ENCODE measurements at regions not wholly inside any gene's neighbourhood (a gene's known extent, or its start where the extent isn't known, plus 50 kb on each side); places are given as distances from the start of the nearest gene placed in this dataset.

DNA sequence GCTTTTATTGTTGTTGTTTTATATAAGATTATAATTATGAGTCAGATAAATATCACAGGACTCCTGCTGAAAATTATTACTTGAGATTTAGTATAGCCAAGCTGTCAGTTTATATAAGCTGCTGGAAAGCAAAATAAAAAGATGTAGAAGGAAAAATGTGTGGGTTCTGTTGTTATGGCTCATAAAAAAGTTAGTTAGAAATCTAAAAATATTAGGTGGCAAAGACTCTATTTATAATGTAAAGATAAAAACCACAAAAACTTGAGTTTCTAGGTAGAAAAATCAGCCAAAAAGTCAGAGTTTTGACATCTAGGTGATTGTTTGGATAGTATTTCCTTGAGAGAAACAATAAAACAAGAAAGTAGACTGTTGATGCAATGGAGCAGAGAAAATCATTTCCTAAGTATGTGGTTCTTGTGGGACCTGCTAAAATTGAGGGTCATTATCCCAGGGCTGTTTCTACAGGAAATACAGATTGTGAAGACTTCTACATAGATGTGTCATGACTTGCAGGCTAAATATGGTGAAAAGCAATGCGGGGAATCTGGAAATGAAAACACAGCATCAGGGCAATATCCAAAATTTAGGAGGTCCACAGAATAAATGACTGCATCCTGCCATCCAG is 1109.6 kb upstream of the CADM2 start:
- no peaks in the 10 kb centered on the region for H3K36me3 ChIP-seq (ENCODE audit: control insufficient read depth, insufficient read depth, low read length)
- Mint-ChIP-seq H3K27ac (no peak overlapping the region), H3K27me3 (ENCODE audit: low read depth in 2 of 2) (no peaks in the 10 kb centered on the region), H3K4me1 (no peaks in the 10 kb centered on the region), H3K9me3 (peaks cover 9 to 20% of the 10 kb centered on the region in 2 donors), H3K4me3 (no peak overlapping the region), H3K36me3 (peaks cover 8% of the 10 kb centered on the region)
- TF ChIP-seq, protein P1, sequence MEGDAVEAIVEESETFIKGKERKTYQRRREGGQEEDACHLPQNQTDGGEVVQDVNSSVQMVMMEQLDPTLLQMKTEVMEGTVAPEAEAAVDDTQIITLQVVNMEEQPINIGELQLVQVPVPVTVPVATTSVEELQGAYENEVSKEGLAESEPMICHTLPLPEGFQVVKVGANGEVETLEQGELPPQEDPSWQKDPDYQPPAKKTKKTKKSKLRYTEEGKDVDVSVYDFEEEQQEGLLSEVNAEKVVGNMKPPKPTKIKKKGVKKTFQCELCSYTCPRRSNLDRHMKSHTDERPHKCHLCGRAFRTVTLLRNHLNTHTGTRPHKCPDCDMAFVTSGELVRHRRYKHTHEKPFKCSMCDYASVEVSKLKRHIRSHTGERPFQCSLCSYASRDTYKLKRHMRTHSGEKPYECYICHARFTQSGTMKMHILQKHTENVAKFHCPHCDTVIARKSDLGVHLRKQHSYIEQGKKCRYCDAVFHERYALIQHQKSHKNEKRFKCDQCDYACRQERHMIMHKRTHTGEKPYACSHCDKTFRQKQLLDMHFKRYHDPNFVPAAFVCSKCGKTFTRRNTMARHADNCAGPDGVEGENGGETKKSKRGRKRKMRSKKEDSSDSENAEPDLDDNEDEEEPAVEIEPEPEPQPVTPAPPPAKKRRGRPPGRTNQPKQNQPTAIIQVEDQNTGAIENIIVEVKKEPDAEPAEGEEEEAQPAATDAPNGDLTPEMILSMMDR (IDR thresholded peaks at IDR 0.05), result no peak
- no peak for ATAC-seq
- WGBS (ENCODE audit: insufficient coverage), result 92% methylated on average over 1 of the region's 1 CpG
- no peak overlapping the region for H3K4me3 ChIP-seq (ENCODE audit: low read length)
- no peak for DNase-seq
- H3K9me3 ChIP-seq (ENCODE audit: control insufficient read depth, insufficient read depth, low read length), result no peaks in the 10 kb centered on the region
- intact Hi-C loops (cut with micrococcal nuclease), result no loop called here
- H3K27me3 ChIP-seq (ENCODE audit: control insufficient read depth, insufficient read depth, low read length), result no peaks in the 10 kb centered on the region
- H3K27ac ChIP-seq (ENCODE audit: low read length), result no peak overlapping the region
- no peaks in the 10 kb centered on the region for H3K4me1 ChIP-seq (ENCODE audit: control insufficient read depth, insufficient read depth, low read length)

DNA sequence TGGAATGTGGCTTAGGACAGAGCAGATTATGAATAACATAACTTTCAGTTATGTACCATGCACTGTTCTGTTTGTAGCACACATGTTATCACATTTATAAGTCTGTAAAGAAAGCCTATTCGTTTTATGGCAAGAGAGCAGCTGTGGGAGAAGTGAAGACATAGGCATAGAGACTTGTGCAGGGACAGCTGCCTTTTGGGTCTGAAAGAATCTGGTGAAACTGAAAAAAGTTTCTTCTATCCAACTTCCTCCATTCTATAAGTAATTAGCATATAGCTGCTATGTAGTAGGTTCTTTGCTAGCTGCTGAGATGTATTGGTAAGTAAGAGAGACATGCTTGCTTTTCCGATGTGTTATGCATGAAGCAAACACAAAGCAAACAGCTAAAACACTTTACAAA is 1095.4 kb upstream of the CADM2 start:
- TF ChIP-seq, protein P1 (IDR thresholded peaks at IDR 0.05), result no peak
- no peak overlapping the region for H3K4me3 ChIP-seq (ENCODE audit: low read length)
- Mint-ChIP-seq H3K27ac (no peak overlapping the region), H3K4me1 (no peaks in the 10 kb centered on the region), H3K9me3 (peaks cover 11 to 28% of the 10 kb centered on the region in 2 donors), H3K36me3 (no peaks in the 10 kb centered on the region), H3K27me3 (ENCODE audit: low read depth in 2 of 2) (no peaks in the 10 kb centered on the region), H3K4me3 (no peak overlapping the region)
- H3K36me3 ChIP-seq (ENCODE audit: control insufficient read depth, insufficient read depth, low read length), result no peaks in the 10 kb centered on the region
- intact Hi-C loops (cut with micrococcal nuclease), result no loop called here
- no peak for ATAC-seq
- peaks cover 17% of the 10 kb centered on the region for H3K9me3 ChIP-seq (ENCODE audit: control insufficient read depth, insufficient read depth, low read length)
- no peaks in the 10 kb centered on the region for H3K27me3 ChIP-seq (ENCODE audit: control insufficient read depth, insufficient read depth, low read length)
- H3K4me1 ChIP-seq (ENCODE audit: control insufficient read depth, insufficient read depth, low read length), result no peaks in the 10 kb centered on the region
- DNase-seq, result no peak
- WGBS (ENCODE audit: insufficient coverage), result 20% methylated on average over 1 of the region's 2 CpGs
- H3K27ac ChIP-seq (ENCODE audit: low read length), result no peak overlapping the region

DNA sequence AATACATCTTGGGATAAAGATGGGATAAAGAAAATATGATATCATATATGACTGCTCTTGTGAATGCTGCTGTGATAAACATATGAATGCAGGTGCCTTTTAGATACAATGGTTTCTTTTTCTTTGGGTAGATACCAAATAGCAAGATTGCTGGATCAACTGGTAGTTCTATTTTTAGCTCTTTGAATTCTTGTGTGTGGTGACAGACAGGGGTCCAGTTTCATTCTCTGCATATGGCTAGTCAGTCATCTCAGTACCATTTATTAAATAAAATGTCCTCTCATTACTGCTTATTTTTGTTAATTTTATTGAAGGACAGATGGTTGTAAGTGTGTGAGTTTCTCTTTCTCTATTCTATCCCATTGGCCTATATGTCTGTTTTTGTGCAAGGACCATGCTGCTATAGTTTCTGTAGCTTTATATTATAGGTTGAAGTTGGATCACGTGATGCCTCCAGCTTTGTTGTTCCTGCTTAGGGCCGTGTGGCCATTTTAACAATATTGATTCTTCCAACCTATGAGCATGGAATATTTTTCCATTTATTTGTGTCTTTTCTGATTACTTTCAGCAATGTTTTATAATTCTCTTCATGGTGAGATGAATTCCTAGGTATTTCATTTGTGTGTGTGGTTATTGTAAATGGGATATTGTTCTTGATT is 1089.8 kb upstream of the CADM2 start:
- no peak overlapping the region for H3K4me3 ChIP-seq (ENCODE audit: low read length)
- no peak for ATAC-seq
- WGBS (ENCODE audit: insufficient coverage), result 83% methylated on average over 1 of the region's 2 CpGs
- H3K4me3 Mint-ChIP-seq, result no peak overlapping the region
- no peaks in the 10 kb centered on the region for H3K27me3 ChIP-seq (ENCODE audit: control insufficient read depth, insufficient read depth, low read length)
- H3K4me1 ChIP-seq (ENCODE audit: control insufficient read depth, insufficient read depth, low read length), result no peaks in the 10 kb centered on the region
- intact Hi-C loops (cut with micrococcal nuclease), result no loop called here
- peaks cover 6 to 27% of the 10 kb centered on the region in 2 donors for H3K9me3 Mint-ChIP-seq
- H3K27ac Mint-ChIP-seq, result no peak overlapping the region
- H3K36me3 ChIP-seq (ENCODE audit: control insufficient read depth, insufficient read depth, low read length), result no peaks in the 10 kb centered on the region
- H3K27ac ChIP-seq (ENCODE audit: low read length), result no peak overlapping the region
- H3K36me3 Mint-ChIP-seq, result no peaks in the 10 kb centered on the region
- TF ChIP-seq, protein P1 (IDR thresholded peaks at IDR 0.05), result no peak
- no peaks in the 10 kb centered on the region for H3K9me3 ChIP-seq (ENCODE audit: control insufficient read depth, insufficient read depth, low read length)
- H3K27me3 Mint-ChIP-seq (ENCODE audit: low read depth in 2 of 2), result no peaks in the 10 kb centered on the region
- no peak for DNase-seq
- H3K4me1 Mint-ChIP-seq, result no peaks in the 10 kb centered on the region

DNA sequence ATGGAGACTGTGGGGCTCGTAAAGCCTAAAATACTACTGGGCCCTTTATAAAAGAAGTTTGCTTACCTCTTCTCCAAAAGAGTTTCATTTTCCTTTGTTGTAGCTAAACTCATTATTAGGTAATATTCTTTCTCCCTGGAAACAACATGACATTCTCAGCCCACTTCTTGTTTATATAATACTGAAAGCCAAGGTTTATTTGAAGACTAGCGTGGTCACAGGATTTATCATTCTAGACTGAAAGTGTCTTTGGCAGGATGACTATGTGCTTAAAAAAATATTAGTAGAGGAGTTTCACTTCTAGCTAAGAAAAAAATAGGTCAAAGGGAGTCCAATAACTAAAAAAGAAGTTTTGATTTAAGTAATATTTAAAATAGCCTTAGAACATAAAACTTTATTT is 1085.2 kb upstream of the CADM2 start:
- H3K36me3 Mint-ChIP-seq, result no peaks in the 10 kb centered on the region

More for the DNA sequence above, 1085.2 kb upstream of the CADM2 start:
- H3K4me1 ChIP-seq (ENCODE audit: control insufficient read depth, insufficient read depth, low read length), result no peaks in the 10 kb centered on the region
- ATAC-seq (no peak), DNase-seq (no peak)
- WGBS (ENCODE audit: insufficient coverage), result no CpG with 5 or more reads among the region's 2 CpGs
- no peak overlapping the region for H3K4me3 Mint-ChIP-seq
- H3K9me3 Mint-ChIP-seq, result peaks cover 2 to 14% of the 10 kb centered on the region in 2 donors
- TF ChIP-seq, protein P1 (IDR thresholded peaks at IDR 0.05), result no peak
- intact Hi-C loops (cut with micrococcal nuclease), result no loop called here
- H3K36me3 ChIP-seq (ENCODE audit: control insufficient read depth, insufficient read depth, low read length), result no peaks in the 10 kb centered on the region
- no peaks in the 10 kb centered on the region for H3K27me3 ChIP-seq (ENCODE audit: control insufficient read depth, insufficient read depth, low read length)
- no peak overlapping the region for H3K4me3 ChIP-seq (ENCODE audit: low read length)
- H3K27me3 Mint-ChIP-seq (ENCODE audit: low read depth in 2 of 2), result no peaks in the 10 kb centered on the region
- no peak overlapping the region for H3K27ac Mint-ChIP-seq
- H3K27ac ChIP-seq (ENCODE audit: low read length), result no peak overlapping the region
- peaks cover 4% of the 10 kb centered on the region for H3K9me3 ChIP-seq (ENCODE audit: control insufficient read depth, insufficient read depth, low read length)
- H3K4me1 Mint-ChIP-seq, result no peaks in the 10 kb centered on the region

Measured in natural killer cell (primary cell).